WTC11 (cell line): ENCODE measurements at regions not wholly inside any gene's neighbourhood (a gene's known extent, or its start where the extent isn't known, plus 50 kb on each side); places are given as distances from the start of the nearest gene placed in this dataset.

Source experiments
- ATAC-seq: fragments of 200-7000 bp; cut with Tn5 transposase; 2 replicates; pipeline ENCODE4 v1.10.0; 2021; ENCODE audit warnings: mild to moderate bottlenecking, moderate library complexity
- CTCF ChIA-PET: fragments of 300-600 bp; sonication (Branson Sonifier 250); formaldehyde crosslinking; loops from one replicate; lab custom pipeline; 2021; ENCODE audit warnings: antibody characterized with exemption; lab: Charles Lee
- POLR2A ChIA-PET: fragments of 350-600 bp; sonication (Branson Sonifier 250); formaldehyde crosslinking; loops from one replicate; lab custom pipeline; 2021; ENCODE audit warnings: antibody characterized with exemption; lab: Charles Lee
- DNase-seq: peaks from one replicate; pipeline ENCODE4 v3.0.0; 2021; ENCODE audit warnings: low spot score
- H3K27ac Mint-ChIP-seq: 2 replicates; pipeline ENCODE4 v1.8.0; 2021; ENCODE audit warnings: mixed read lengths
- H3K27me3 Mint-ChIP-seq: 2 replicates; pipeline ENCODE4 v1.8.0; 2021; ENCODE audit warnings: low read depth, mild to moderate bottlenecking, moderate library complexity, mixed read lengths
- H3K36me3 Mint-ChIP-seq: 2 replicates; pipeline ENCODE4 v1.8.0; 2021; ENCODE audit warnings: mixed read lengths
- H3K4me1 Mint-ChIP-seq: 2 replicates; pipeline ENCODE4 v1.8.0; 2022; ENCODE audit warnings: mixed read lengths
- H3K4me3 Mint-ChIP-seq: 2 replicates; pipeline ENCODE4 v1.8.0; 2021; ENCODE audit warnings: mild to moderate bottlenecking, moderate library complexity, mixed read lengths
- H3K9me3 Mint-ChIP-seq: 2 replicates; pipeline ENCODE4 v1.8.0; 2021; ENCODE audit warnings: mixed read lengths
- CBFB ChIP-seq: sonication (generic); formaldehyde crosslinking; IDR thresholded peaks from 2 replicates; pipeline ENCODE4 v1.8.1; 2022; ENCODE audit warnings: mild to moderate bottlenecking, low read depth, missing genetic modification reagents
- CREM ChIP-seq: sonication (generic); formaldehyde crosslinking; IDR thresholded peaks from 2 replicates; pipeline ENCODE4 v1.8.1; 2022; ENCODE audit warnings: mild to moderate bottlenecking, missing genetic modification reagents, moderate library complexity
- GABPB1 ChIP-seq: sonication (generic); formaldehyde crosslinking; IDR thresholded peaks from 2 replicates; pipeline ENCODE4 v1.8.1; 2023; ENCODE audit warnings: mild to moderate bottlenecking, missing genetic modification reagents
- JAZF1 ChIP-seq: fragments of 250-450 bp; sonication (Bioruptor Pico); IDR thresholded peaks from 2 replicates; pipeline ENCODE4 v1.9.0; 2021; ENCODE audit warnings: moderate library complexity, mild to moderate bottlenecking, inconsistent platforms
- NFYB ChIP-seq: sonication (generic); formaldehyde crosslinking; conservative IDR thresholded peaks from 2 replicates; pipeline ENCODE4 v1.8.0; 2022; ENCODE audit warnings: low read depth, missing genetic modification reagents
- NR2C2 ChIP-seq: sonication (generic); formaldehyde crosslinking; IDR thresholded peaks from 2 replicates; pipeline ENCODE4 v1.8.0; 2022; ENCODE audit warnings: mild to moderate bottlenecking, missing genetic modification reagents
- OVOL2 ChIP-seq: fragments of 250-450 bp; sonication (Bioruptor Pico); IDR thresholded peaks from 2 replicates; pipeline ENCODE4 v1.9.0; 2021; ENCODE audit warnings: mild to moderate bottlenecking, borderline replicate concordance
- SMAD4 ChIP-seq: sonication (generic); formaldehyde crosslinking; IDR thresholded peaks from 2 replicates; pipeline ENCODE4 v1.8.0; 2022; ENCODE audit warnings: mild to moderate bottlenecking, missing genetic modification reagents
- TP53 ChIP-seq: sonication (generic); formaldehyde crosslinking; IDR thresholded peaks from 2 replicates; pipeline ENCODE4 v1.8.1; 2023; ENCODE audit warnings: mild to moderate bottlenecking, missing genetic modification reagents
- ZNF219 ChIP-seq: sonication (generic); formaldehyde crosslinking; IDR thresholded peaks from 2 replicates; pipeline ENCODE4 v1.8.0; 2023; ENCODE audit warnings: missing genetic modification reagents, mild to moderate bottlenecking, borderline replicate concordance
- ZNF416 ChIP-seq: fragments of 250-450 bp; sonication (Bioruptor Pico); IDR thresholded peaks from 2 replicates; pipeline ENCODE4 v1.9.0; 2021; ENCODE audit warnings: mild to moderate bottlenecking, inconsistent platforms
- ZNF423 ChIP-seq: fragments of 250-450 bp; sonication (Bioruptor Pico); IDR thresholded peaks from 2 replicates; pipeline ENCODE4 v2.1.2; 2022; ENCODE audit warnings: mild to moderate bottlenecking, moderate library complexity
- ZNF671 ChIP-seq: fragments of 250-450 bp; sonication (Bioruptor Pico); IDR thresholded peaks from 2 replicates; pipeline ENCODE4 v1.8.0; 2021; ENCODE audit warnings: mild to moderate bottlenecking
- TF ChIP-seq, protein P1 (sequence below): fragments of 250-450 bp; sonication (Bioruptor Pico); IDR thresholded peaks from 2 replicates; pipeline ENCODE4 v1.9.0; 2021; ENCODE audit warnings: mild to moderate bottlenecking
- TF ChIP-seq, protein P2 (sequence below): sonication (generic); formaldehyde crosslinking; IDR thresholded peaks from 2 replicates; pipeline ENCODE4 v1.8.0; 2022; ENCODE audit warnings: mild to moderate bottlenecking, missing genetic modification reagents
- TF ChIP-seq, protein P3 (sequence below): sonication (generic); formaldehyde crosslinking; IDR thresholded peaks from 2 replicates; pipeline ENCODE4 v1.8.1; 2022; ENCODE audit warnings: low read depth, mild to moderate bottlenecking, moderate library complexity, missing genetic modification reagents, borderline replicate concordance
- TF ChIP-seq, protein P4 (sequence below): fragments of 250-450 bp; sonication (Bioruptor Pico); IDR thresholded peaks from 2 replicates; pipeline ENCODE4 v2.1.2; 2022; ENCODE audit warnings: mild to moderate bottlenecking, moderate library complexity
- TF ChIP-seq, protein P5 (sequence below): sonication (generic); formaldehyde crosslinking; IDR thresholded peaks from 2 replicates; pipeline ENCODE4 v1.8.0; 2022; ENCODE audit warnings: mild to moderate bottlenecking, missing genetic modification reagents
- TF ChIP-seq, protein P6 (sequence below): sonication (generic); formaldehyde crosslinking; IDR thresholded peaks from 2 replicates; pipeline ENCODE4 v1.8.0; 2022; ENCODE audit warnings: mild to moderate bottlenecking, missing genetic modification reagents
- TF ChIP-seq, protein P7 (sequence below): fragments of 250-450 bp; sonication (Bioruptor Pico); IDR thresholded peaks from 2 replicates; pipeline ENCODE4 v1.9.0; 2021; ENCODE audit warnings: mild to moderate bottlenecking
- TF ChIP-seq, protein P8 (sequence below): sonication (generic); formaldehyde crosslinking; IDR thresholded peaks from 2 replicates; pipeline ENCODE4 v1.8.0; 2023; ENCODE audit warnings: missing genetic modification reagents, mild to moderate bottlenecking, borderline replicate concordance

DNA sequence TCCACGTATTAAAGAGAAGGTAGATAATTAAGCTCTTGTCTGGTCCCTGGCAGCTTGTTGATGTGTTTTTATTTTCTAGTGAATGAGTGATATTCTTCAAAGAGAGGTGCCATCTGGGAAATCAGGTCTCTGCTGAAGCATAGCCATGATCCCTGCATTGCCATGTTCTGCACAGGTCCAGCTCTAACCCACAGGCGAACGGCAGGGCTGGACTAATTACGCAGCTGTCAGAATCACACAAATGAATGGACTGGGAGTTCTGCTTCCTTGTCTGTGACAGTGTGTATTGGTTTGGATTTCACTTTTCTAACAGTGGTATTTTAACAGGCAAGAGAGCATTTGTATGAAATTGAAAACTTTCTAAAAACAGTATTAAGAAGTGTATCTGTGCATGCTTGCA, 235.6 kb downstream of the FAT3 start:
- Mint-ChIP-seq H3K27me3 (no peaks in the 10 kb centered on the region), H3K36me3 (no peaks in the 10 kb centered on the region), H3K27ac (no peak overlapping the region), H3K9me3 (no peaks in the 10 kb centered on the region), H3K4me1 (peaks cover 16% of the 10 kb centered on the region), H3K4me3 (no peak overlapping the region)
- TF ChIP-seq ZNF416 (CRISPR knock-in tag) (no peak), CREM (CRISPR knock-in tag) (no peak), ZNF219 (CRISPR knock-in tag) (no peak), OVOL2 (CRISPR knock-in tag) (no peak), GABPB1 (CRISPR knock-in tag) (no peak), CBFB (CRISPR knock-in tag) (no peak), ZNF423 (no peak), JAZF1 (CRISPR knock-in tag) (no peak), ZNF671 (CRISPR knock-in tag) (no peak), TP53 (CRISPR knock-in tag) (no peak), NR2C2 (no peak)
- TF ChIP-seq, protein P1, sequence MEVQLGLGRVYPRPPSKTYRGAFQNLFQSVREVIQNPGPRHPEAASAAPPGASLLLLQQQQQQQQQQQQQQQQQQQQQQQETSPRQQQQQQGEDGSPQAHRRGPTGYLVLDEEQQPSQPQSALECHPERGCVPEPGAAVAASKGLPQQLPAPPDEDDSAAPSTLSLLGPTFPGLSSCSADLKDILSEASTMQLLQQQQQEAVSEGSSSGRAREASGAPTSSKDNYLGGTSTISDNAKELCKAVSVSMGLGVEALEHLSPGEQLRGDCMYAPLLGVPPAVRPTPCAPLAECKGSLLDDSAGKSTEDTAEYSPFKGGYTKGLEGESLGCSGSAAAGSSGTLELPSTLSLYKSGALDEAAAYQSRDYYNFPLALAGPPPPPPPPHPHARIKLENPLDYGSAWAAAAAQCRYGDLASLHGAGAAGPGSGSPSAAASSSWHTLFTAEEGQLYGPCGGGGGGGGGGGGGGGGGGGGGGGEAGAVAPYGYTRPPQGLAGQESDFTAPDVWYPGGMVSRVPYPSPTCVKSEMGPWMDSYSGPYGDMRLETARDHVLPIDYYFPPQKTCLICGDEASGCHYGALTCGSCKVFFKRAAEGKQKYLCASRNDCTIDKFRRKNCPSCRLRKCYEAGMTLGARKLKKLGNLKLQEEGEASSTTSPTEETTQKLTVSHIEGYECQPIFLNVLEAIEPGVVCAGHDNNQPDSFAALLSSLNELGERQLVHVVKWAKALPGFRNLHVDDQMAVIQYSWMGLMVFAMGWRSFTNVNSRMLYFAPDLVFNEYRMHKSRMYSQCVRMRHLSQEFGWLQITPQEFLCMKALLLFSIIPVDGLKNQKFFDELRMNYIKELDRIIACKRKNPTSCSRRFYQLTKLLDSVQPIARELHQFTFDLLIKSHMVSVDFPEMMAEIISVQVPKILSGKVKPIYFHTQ (CRISPR knock-in tag): no peak
- TF ChIP-seq, protein P2, sequence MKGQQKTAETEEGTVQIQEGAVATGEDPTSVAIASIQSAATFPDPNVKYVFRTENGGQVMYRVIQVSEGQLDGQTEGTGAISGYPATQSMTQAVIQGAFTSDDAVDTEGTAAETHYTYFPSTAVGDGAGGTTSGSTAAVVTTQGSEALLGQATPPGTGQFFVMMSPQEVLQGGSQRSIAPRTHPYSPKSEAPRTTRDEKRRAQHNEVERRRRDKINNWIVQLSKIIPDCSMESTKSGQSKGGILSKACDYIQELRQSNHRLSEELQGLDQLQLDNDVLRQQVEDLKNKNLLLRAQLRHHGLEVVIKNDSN (CRISPR knock-in tag): no peak
- TF ChIP-seq, protein P3, sequence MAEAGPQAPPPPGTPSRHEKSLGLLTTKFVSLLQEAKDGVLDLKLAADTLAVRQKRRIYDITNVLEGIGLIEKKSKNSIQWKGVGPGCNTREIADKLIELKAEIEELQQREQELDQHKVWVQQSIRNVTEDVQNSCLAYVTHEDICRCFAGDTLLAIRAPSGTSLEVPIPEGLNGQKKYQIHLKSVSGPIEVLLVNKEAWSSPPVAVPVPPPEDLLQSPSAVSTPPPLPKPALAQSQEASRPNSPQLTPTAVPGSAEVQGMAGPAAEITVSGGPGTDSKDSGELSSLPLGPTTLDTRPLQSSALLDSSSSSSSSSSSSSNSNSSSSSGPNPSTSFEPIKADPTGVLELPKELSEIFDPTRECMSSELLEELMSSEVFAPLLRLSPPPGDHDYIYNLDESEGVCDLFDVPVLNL: no peak
- TF ChIP-seq, protein P4, sequence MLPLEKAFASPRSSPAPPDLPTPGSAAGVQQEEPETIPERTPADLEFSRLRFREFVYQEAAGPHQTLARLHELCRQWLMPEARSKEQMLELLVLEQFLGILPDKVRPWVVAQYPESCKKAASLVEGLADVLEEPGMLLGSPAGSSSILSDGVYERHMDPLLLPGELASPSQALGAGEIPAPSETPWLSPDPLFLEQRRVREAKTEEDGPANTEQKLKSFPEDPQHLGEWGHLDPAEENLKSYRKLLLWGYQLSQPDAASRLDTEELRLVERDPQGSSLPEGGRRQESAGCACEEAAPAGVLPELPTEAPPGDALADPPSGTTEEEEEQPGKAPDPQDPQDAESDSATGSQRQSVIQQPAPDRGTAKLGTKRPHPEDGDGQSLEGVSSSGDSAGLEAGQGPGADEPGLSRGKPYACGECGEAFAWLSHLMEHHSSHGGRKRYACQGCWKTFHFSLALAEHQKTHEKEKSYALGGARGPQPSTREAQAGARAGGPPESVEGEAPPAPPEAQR (CRISPR knock-in tag): no peak
- TF ChIP-seq, protein P5, sequence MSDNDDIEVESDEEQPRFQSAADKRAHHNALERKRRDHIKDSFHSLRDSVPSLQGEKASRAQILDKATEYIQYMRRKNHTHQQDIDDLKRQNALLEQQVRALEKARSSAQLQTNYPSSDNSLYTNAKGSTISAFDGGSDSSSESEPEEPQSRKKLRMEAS (CRISPR knock-in tag): no peak
- TF ChIP-seq, protein P6, sequence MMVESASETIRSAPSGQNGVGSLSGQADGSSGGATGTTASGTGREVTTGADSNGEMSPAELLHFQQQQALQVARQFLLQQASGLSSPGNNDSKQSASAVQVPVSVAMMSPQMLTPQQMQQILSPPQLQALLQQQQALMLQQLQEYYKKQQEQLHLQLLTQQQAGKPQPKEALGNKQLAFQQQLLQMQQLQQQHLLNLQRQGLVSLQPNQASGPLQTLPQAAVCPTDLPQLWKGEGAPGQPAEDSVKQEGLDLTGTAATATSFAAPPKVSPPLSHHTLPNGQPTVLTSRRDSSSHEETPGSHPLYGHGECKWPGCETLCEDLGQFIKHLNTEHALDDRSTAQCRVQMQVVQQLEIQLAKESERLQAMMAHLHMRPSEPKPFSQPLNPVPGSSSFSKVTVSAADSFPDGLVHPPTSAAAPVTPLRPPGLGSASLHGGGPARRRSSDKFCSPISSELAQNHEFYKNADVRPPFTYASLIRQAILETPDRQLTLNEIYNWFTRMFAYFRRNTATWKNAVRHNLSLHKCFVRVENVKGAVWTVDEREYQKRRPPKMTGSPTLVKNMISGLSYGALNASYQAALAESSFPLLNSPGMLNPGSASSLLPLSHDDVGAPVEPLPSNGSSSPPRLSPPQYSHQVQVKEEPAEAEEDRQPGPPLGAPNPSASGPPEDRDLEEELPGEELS (CRISPR knock-in tag): no peak
- TF ChIP-seq, protein P7, sequence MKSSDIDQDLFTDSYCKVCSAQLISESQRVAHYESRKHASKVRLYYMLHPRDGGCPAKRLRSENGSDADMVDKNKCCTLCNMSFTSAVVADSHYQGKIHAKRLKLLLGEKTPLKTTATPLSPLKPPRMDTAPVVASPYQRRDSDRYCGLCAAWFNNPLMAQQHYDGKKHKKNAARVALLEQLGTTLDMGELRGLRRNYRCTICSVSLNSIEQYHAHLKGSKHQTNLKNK (CRISPR knock-in tag): no peak
- DNase-seq (no peak), ATAC-seq (no peak)
- ChIA-PET CTCF (interaction anchor here (0.6 to 1.3 kb wide), 2 partner anchors 29 to 120 kb away, joined by 3 read pairs; no protein-coding TSS in a partner anchor), POLR2A (interaction anchor here (0.7 kb wide), 1 partner anchor 9 kb away, joined by 4 read pairs; no protein-coding TSS in a partner anchor)

DNA sequence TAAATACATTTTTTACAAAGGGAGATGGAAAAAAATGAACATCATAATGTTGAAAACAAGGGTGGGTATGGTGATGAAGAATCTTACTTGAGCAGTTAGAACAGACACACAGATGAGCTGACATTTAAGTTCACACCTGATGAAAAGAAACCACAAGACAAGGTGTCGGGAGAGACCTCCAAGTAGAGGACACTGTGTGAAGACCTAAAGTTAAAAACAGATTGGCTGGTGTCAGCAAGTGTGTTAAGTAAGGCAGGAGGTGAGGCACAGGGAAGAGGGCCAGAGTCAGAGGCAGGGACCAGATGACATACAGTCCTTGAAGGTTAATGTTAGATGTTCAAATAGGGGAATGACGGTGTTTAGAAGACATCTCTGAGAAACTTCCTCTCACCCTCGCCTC, 236.8 kb downstream of the FAT3 start:
- Mint-ChIP-seq H3K27ac (no peak overlapping the region), H3K9me3 (no peaks in the 10 kb centered on the region), H3K4me3 (no peak overlapping the region), H3K36me3 (no peaks in the 10 kb centered on the region), H3K27me3 (no peaks in the 10 kb centered on the region), H3K4me1 (peaks cover 16% of the 10 kb centered on the region)
- DNase-seq (no peak), ATAC-seq (no peak)
- POLR2A ChIA-PET: no interaction called here
- CTCF ChIA-PET: interaction anchor here (1.3 kb wide), 1 partner anchor 121 kb away, joined by 3 read pairs; no protein-coding TSS in a partner anchor
- TF ChIP-seq, protein P8, sequence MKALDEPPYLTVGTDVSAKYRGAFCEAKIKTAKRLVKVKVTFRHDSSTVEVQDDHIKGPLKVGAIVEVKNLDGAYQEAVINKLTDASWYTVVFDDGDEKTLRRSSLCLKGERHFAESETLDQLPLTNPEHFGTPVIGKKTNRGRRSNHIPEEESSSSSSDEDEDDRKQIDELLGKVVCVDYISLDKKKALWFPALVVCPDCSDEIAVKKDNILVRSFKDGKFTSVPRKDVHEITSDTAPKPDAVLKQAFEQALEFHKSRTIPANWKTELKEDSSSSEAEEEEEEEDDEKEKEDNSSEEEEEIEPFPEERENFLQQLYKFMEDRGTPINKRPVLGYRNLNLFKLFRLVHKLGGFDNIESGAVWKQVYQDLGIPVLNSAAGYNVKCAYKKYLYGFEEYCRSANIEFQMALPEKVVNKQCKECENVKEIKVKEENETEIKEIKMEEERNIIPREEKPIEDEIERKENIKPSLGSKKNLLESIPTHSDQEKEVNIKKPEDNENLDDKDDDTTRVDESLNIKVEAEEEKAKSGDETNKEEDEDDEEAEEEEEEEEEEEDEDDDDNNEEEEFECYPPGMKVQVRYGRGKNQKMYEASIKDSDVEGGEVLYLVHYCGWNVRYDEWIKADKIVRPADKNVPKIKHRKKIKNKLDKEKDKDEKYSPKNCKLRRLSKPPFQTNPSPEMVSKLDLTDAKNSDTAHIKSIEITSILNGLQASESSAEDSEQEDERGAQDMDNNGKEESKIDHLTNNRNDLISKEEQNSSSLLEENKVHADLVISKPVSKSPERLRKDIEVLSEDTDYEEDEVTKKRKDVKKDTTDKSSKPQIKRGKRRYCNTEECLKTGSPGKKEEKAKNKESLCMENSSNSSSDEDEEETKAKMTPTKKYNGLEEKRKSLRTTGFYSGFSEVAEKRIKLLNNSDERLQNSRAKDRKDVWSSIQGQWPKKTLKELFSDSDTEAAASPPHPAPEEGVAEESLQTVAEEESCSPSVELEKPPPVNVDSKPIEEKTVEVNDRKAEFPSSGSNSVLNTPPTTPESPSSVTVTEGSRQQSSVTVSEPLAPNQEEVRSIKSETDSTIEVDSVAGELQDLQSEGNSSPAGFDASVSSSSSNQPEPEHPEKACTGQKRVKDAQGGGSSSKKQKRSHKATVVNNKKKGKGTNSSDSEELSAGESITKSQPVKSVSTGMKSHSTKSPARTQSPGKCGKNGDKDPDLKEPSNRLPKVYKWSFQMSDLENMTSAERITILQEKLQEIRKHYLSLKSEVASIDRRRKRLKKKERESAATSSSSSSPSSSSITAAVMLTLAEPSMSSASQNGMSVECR (CRISPR knock-in tag): no peak
- TF ChIP-seq, protein P6 (CRISPR knock-in tag): no peak
- TF ChIP-seq SMAD4: no peak
- TF ChIP-seq NFYB (CRISPR knock-in tag): no peak
- no peak for TF ChIP-seq ZNF416 (CRISPR knock-in tag)
